GM21515 (cell line): ENCODE measurements at regions not wholly inside any gene's neighbourhood (a gene's known extent, or its start where the extent isn't known, plus 50 kb on each side); places are given as distances from the start of the nearest gene placed in this dataset.
A peak's percentile ranks its signal among the peaks of the same experiment; 100 is the strongest.

ENCODE experiments used
- ATAC-seq: cut with Tn5 transposase; IDR thresholded peaks from one replicate; pipeline ENCODE4 v1.9.1; 2021; ENCODE audit not compliant: unreplicated experiment

DNA sequence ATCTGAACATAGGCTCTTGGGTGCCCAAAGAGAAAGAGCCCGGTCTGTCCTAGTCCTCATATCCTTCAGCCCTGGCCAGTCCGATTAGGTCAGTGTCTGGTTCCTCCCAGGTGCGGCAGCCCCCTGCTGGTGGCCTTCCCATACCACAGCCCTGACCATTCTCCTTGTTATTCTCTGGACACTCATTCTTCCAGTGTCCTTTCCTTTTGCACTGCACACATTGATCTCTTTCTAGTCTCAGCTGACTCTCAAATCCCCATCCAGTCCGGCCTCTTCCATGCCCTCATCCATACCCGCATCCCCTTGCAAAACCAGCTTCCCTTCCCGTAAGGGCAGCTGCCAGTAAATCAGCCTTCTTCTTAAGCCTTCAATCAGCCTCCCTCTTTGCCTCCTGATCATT lies 1316.3 kb downstream of the TMEM121 start:
- ATAC-seq = no peak

- no peak for ATAC-seq
Observed at GRCh38 chr14:106843386-106843785, 1317.0 kb downstream of the TMEM121 start.

DNA sequence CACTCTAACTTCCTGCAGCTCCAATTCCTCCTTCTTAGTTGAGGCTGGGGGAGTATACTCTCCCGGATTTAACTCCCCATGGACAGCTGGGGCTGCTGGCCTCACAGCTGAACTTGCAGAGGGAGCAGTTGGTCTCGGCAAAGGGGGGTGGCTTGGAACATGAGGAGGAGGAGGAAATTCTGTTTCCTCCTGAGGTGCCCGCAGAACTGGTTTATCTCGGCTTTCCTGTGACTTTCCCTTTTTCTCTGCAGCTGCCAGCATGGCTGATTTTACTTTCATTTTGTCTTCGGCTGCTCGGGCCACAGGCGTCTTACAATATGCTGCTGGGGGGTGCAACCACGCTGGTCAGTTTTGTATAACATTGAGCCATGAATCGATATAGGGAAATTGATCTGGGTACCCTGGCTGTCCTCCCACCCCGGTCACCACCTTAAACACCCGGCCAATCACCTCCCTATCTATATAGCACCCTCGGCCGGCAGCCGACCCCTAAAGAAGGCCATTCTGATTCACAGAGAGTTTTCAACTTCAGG lies 1317.6 kb downstream of the TMEM121 start:
- no peak for ATAC-seq

- peak; percentile 46 for ATAC-seq
Observed at GRCh38 chr14:106844608-106845285, 1318.4 kb downstream of the TMEM121 start.

- peak; percentile 40 for ATAC-seq
Observed at GRCh38 chr14:106845286-106846087, 1319.1 kb downstream of the TMEM121 start.

DNA sequence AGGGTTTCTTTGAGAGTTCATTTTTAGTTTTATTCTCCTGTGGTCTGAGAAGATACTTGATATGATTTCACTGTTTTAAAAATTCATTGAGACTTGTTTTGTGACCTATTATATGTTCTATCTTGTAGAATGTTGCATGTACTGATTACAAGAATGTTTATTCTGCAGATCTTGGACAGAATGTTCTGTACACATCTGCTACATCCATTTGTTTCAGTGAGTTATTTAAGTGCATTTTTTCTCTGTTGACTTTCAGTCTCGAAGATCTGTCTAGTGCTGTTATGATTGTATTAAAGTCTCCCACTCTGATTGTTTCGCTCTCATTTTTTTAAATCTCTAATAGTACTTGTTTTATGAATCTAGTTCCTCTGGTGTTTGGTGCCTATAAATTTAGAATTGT lies 1319.8 kb downstream of the TMEM121 start:
- ATAC-seq = no peak

DNA sequence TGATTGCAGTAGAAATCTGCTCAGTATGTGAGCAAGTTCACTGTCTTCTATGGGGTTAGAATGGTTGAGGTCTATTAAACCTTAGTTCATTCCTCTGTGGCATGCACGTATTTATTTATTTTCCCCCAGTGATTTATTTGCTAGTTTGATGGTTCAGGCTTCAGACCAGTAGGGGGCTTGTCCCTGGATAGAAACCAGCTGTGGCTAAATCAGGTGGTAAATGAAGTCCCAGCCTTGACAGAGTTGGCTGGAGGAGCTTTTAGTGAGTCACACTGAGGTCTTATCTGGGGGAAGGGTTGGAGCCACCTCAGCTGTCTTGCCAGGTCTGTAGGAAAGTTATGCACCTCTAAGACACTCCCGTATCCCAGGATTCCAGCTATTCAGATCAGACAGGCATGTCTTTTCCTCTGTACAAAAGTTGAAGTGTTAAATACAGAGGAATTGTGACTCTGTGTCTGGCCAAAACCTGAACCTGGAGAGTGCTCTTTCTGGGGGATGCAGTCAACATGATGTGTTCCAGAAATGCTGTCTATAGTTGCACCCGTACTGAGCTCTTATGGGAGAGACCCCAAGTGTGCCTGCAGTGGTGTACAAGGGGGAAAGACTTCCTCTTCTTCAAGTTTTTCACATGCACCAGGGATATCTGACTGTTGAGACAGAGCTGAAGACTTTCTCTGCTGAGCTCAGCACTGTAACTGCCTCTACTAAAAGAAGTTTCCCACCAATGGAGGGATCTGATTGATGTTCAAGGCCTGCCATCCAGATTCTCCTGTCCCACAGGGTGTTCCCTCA lies 1322.1 kb downstream of the TMEM121 start:
- no peak for ATAC-seq

DNA sequence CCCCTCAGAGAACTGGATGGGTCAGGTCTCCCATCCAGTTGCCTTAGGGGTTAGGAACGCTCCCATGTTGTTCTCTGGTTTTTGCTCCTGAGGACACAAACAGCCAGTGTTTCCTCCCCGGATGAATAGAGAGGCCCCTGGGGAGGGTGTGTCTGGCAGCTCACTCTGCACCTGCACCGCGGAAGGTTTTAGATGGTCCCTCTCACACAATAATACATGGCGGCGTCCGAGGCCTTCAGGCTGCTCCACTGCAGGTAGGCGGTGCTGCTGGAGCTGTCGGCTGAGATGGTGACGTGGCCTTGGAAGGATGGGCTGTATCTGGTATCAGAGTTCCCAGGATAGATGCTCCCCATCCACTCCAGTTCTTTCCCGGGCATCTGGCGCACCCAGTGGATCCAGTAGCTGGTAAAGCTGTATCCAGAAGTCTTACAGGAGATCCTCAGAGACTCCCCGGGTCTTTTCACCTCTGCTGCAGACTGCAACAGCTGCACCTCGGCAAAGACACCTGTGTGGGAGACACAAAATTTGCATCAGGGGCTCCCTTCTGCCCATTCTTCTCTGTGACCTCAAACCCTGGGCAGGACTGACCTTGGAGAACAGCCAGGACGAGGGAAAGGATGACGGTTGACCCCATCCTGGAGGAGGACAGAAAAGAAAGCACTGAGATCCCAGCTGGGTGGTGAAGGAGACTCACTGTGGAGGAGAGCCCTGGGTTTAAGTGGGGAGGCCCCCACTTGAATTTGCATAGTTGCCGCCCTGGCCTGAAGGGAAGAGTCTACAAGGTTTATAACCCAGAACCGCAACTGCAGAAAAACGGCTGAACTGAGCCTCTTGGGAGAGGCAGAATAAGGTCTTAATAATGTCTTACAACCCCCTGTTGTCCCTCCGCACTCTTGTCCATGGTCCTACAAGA lies 1324.8 kb downstream of the TMEM121 start:
- peak; percentile 52 for ATAC-seq

DNA sequence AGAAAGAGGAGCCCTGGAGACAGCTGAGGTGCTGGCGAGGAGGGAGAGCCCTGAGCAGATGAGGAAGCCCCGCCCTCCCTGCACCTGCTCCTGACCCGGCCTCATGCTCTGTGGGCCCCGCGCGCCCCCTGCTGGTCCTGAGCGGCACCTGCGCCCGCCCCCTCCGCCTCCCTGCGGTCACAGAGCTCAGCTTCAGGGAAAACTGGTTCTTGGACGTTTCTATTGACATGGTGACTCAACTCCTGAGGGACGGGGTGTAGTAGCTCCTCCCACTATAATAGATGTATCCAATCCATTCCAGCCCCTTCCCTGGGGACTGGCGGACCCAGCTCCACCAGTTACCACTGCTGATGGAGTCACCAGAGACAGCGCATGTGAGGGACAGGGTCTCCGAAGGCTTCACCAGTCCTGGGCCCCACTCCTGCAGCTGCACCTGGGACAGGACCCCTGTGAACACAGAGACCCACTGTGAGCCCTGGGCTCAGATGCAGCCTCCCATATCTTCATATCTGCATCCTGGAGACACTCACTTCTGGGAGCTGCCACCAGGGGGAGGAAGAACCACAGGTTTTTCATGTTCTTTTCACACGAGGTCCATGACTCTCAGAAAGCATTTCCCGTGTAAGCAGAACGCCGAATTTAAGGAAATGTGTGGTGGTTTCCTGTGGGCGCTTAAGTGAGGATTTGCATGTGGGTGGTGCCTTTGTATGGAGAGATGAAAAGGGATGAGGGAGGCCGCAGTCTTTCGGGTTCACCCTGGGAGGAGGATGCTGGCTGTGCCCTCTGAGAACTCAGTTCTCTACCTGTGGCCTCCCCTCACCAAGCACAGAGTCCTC lies 1346.4 kb downstream of the TMEM121 start:
- ATAC-seq = peak; percentile 45

DNA sequence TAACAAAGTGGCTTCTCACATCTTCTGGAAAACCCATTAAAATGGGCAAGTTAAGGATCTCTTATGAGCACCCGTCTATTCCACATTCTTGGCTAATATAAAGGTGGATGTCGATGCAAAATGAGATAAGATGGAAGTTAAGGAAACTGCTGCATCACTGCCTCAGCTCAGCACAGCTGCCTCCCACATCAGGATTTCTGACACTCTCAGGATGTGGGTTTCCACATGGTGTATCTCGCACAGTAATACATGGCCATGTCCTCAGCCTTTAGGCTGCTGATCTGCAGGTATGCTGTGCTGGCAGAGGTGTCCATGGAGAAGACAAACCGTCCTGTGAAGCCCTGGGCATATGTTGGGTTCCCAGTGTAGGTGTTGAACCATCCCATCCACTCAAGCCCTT lies 1348.0 kb downstream of the TMEM121 start:
- ATAC-seq = no peak

GRCh38 chr14:106875503-106875902 lies 1349.1 kb downstream of the TMEM121 start:
- ATAC-seq = no peak

- no peak for ATAC-seq
Observed at GRCh38 chr14:106876711-106877110, 1350.3 kb downstream of the TMEM121 start.

DNA sequence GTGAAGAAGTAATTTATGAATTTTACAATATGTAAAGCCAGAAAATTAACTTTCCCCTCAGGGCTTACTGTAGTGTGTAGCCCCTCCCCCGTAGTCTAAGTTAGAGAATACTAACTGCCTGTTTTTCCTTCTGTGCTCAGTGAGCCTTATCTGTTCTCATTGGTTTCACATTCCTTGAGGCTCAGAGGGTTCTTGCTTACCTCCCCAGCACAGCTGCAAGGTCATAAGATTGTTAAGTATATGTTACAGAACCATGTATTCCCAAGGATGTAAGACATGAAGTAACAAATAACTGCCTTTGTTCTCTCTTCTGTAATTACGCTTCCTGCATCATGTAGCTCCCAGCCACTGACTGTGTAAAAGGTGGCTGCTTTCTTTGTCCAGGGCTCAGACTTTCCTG lies 1351.1 kb downstream of the TMEM121 start:
- ATAC-seq = no peak

GRCh38 chr14:106879241-106879640 lies 1352.9 kb downstream of the TMEM121 start:
- ATAC-seq = no peak

- no peak for ATAC-seq
Observed at GRCh38 chr14:106883218-106883692, 1356.9 kb downstream of the TMEM121 start.
